Daoy (cell line): ENCODE measurements at regions not wholly inside any gene's neighbourhood (a gene's known extent, or its start where the extent isn't known, plus 50 kb on each side); places are given as distances from the start of the nearest gene placed in this dataset.

Source experiments
- DNase-seq: peaks from one replicate; pipeline ENCODE4 v3.0.0-alpha.2; 2015; ENCODE audit warnings: low read depth

GRCh38 chr4:32429151-32429550 lies 1709.0 kb downstream of the PCDH7 start:
- no peak for DNase-seq

- DNase-seq = no peak
Observed at GRCh38 chr4:32435308-32435707, 1715.1 kb downstream of the PCDH7 start.

GRCh38 chr4:32436816-32437215 lies 1716.6 kb downstream of the PCDH7 start:
- no peak for DNase-seq

GRCh38 chr4:32440391-32440790 lies 1720.2 kb downstream of the PCDH7 start:
- DNase-seq = no peak

- no peak for DNase-seq
Observed at GRCh38 chr4:32454482-32454881, 1734.3 kb downstream of the PCDH7 start.

GRCh38 chr4:32455231-32455630 lies 1735.1 kb downstream of the PCDH7 start:
- DNase-seq = no peak

- no peak for DNase-seq
Observed at GRCh38 chr4:32460972-32461371, 1740.8 kb downstream of the PCDH7 start.

- DNase-seq = no peak
Observed at GRCh38 chr4:32462944-32463343, 1742.8 kb downstream of the PCDH7 start.

GRCh38 chr4:32470087-32470585 lies 1750.0 kb downstream of the PCDH7 start:
- DNase-seq = no peak

GRCh38 chr4:32472918-32473317 lies 1752.7 kb downstream of the PCDH7 start:
- DNase-seq = no peak

GRCh38 chr4:32475710-32476109 lies 1755.5 kb downstream of the PCDH7 start:
- no peak for DNase-seq

GRCh38 chr4:32477518-32477917 lies 1757.3 kb downstream of the PCDH7 start:
- DNase-seq = no peak

- DNase-seq = no peak
Observed at GRCh38 chr4:32485956-32486355, 1765.8 kb downstream of the PCDH7 start.

- no peak for DNase-seq
Observed at GRCh38 chr4:32488690-32489089, 1768.5 kb downstream of the PCDH7 start.

- no peak for DNase-seq
Observed at GRCh38 chr4:32499171-32499570, 1779.0 kb downstream of the PCDH7 start.

- no peak for DNase-seq
Observed at GRCh38 chr4:32503241-32503640, 1783.1 kb downstream of the PCDH7 start.

- DNase-seq = no peak
Observed at GRCh38 chr4:32506067-32506466, 1785.9 kb downstream of the PCDH7 start.

GRCh38 chr4:32519060-32519459 lies 1798.9 kb downstream of the PCDH7 start:
- DNase-seq = no peak

- no peak for DNase-seq
Observed at GRCh38 chr4:32525420-32525819, 1805.3 kb downstream of the PCDH7 start.

- no peak for DNase-seq
Observed at GRCh38 chr4:32544846-32545245, 1824.7 kb downstream of the PCDH7 start.

GRCh38 chr4:32551943-32552342 lies 1831.8 kb downstream of the PCDH7 start:
- DNase-seq = no peak

GRCh38 chr4:32560306-32560705 lies 1840.1 kb downstream of the PCDH7 start:
- DNase-seq = no peak

- no peak for DNase-seq
Observed at GRCh38 chr4:32562010-32562409, 1841.8 kb downstream of the PCDH7 start.

GRCh38 chr4:32564626-32565025 lies 1844.5 kb downstream of the PCDH7 start:
- DNase-seq = no peak

- no peak for DNase-seq
Observed at GRCh38 chr4:32569861-32570260, 1849.7 kb downstream of the PCDH7 start.
